HS-27A (cell line): ENCODE measurements at regions not wholly inside any gene's neighbourhood (a gene's known extent, or its start where the extent isn't known, plus 50 kb on each side); places are given as distances from the start of the nearest gene placed in this dataset.

ENCODE experiments used
- DNase-seq: peaks from one replicate; pipeline ENCODE4 v3.0.0-alpha.2; 2012; ENCODE audit warnings: low read depth, missing footprints

DNA sequence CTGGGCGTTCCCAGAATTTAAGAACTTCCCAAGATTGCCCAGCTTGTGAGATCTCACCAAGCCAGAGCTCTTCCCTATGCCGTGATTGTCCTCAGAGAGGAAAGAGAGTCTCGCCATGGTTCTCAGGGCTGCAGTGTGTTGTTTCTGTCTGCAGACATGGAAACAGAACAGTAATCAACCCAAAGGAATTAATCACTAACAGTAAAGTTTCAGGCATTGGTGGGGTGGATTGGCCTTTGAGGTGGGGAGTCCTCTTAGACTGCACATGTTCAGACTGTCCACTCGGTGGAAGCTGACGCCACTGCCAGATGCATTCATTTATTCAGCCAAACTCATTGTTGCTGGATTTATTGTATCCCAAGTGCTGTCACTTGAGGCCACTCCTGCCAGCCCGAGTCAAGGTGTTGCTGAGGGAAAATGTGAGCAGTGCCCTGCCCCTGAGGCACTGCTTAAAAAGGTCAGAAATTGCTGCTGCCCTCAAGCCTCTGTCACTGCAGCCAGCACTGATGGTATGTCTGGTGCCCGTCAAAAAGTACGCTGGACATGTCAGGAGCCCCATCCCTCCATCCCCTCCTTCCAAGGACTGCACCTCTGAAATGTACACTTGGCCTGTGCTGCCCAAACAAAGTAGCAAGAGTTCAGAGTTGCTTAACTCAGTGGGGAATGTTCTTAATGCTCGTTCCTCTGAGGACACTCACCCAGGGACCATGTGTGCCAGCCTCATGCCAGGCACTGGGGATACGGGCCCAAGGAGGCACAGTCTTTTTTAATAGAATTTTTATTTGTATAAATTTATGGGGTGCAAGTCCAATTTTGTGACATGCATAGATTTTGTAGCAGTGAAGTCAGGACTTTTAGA, 201.0 kb downstream of the GLI2 start:
- DNase-seq = no peak

GRCh38 chr2:120937686-120938044, 202.0 kb downstream of the GLI2 start:
- DNase-seq = no peak

DNA sequence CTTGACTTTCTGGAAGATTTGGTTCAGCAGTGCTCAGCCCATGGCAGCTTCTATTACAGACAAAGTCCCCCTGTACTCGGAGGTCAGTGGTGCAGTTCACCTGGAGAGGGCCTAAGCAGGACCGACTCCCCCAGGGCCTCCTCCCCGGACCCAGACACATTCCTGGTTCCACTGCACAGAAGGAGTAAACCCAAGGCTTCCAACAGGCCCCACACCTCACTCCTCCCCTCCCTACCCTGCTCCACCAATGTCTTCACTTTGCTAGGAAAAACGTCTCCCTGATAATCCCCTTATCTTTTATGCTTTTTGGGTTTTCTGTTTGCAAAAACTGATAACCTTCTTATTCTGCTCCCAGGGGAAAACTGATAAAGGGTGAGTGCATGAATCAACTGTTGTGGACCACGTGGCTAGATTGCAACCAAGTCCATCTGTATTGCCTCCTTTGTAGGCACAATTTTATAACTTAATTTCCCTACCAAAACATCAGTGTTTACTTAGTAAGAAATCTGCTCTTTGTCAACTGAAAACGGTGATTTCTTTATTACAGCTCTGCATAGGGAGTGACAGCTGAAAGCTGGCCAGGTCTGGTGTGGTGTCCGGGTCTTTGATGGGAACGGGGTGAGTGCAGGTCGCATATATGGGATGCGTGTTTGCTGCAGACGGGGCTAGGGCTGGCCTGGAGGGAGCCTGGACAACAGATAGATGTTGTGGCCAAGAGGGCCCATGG, 202.5 kb downstream of the GLI2 start:
- DNase-seq = no peak

GRCh38 chr2:120939595-120940318, 204.1 kb downstream of the GLI2 start:
- no peak for DNase-seq

DNA sequence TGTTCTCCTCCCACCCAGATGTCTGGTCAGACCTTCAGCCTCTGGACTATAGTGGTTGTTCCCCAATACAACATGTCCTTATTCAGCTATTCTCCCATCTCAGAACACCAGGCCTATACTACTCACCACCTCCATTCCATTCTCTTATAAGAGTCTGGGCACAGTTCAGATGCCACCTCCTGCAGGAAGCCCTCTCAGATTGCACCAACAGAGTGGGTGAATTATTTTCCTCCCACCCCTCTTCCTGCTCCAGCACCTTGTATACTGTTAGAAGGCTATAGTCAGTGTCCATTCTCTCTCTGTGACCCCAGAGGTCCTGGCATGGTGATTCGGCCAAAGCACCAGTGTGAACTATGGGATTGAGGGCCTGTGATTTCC, 204.6 kb downstream of the GLI2 start:
- DNase-seq = no peak

DNA sequence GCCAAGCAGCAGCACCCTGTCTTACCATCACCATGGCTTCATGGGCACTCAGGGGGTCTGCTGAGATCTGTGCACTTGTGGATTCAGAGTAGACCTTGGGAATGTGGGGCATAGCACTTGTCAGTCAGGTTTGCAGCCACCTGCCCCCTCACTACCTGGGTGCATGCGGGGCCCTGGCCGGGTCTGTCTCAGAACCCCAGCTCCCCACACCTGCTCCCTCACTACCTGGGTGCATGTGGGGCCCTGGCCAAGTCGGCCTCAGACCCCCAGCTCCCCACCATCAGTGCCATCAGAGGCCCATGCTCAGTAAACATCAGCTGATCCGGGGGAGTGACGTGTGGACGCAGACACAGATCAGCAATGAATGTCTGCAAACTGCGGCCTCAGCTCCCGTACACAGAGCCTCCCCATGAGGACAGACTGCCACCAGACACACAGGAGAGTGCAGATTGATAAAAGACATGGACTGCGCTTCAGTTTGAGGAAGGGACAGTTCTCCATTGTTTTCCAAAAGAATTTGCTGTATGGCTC, 205.1 kb downstream of the GLI2 start:
- no peak for DNase-seq

DNA sequence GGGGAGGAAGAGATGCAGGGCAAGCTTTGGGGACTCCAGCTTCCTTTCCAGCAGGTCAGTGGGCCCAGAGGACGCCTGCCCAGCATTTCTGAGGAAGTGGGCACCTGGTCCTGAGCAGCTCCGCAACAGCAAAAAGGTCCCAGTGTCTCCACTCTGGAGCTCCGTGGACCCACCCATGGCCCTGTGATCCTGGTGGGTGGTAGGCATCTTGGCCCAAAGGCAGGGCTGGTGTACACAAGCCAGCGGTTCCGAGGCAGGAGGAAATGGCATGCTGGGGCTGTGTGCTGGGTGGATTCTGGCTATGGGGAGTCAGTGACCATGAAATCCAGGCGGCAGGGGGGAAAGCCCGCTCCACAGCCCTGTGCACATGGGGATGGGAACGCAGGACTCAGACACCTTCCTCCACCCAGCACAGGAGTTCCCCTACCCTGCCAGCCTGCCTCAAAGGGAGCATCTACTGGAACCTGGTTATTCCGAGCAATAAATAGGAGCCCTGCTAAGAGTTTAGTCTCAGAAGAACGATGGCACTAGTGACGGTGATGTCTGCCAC, 206.0 kb downstream of the GLI2 start:
- no peak for DNase-seq

GRCh38 chr2:120942658-120943057, 207.0 kb downstream of the GLI2 start:
- DNase-seq = no peak

DNA sequence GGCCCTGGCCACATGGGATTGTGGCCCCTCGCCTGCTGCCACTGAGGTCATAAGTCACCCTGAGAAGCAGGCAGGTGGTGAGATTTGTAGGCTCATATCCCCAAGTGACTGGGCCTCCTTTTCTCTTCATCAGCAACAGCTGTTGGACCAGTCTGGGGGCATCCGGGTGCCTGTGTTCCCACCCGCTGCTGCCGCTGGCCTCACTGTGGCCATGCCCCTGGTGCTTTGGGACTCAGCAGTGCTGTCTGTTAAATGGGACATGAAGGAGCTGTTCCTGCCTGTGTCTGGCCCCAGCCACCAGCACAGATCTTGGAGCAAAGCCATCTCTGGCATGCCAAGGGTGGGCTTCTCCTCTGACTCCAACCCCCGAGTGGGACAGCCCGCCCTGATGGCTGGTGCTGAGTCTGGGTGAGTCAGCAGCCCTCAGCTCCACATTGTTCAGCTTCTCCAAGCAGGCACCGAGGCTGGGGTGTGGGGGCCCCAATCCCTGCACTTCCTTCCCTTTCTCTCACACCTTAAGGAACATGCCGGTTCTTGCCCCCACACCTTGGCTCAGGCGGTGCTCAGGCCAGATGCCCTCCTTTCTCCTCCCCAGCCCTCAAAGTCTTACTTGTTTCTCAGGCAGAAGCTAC, 207.9 kb downstream of the GLI2 start:
- no peak for DNase-seq

- no peak for DNase-seq
Measured at GRCh38 chr2:120944575-120944974, 208.9 kb downstream of the GLI2 start.

DNA sequence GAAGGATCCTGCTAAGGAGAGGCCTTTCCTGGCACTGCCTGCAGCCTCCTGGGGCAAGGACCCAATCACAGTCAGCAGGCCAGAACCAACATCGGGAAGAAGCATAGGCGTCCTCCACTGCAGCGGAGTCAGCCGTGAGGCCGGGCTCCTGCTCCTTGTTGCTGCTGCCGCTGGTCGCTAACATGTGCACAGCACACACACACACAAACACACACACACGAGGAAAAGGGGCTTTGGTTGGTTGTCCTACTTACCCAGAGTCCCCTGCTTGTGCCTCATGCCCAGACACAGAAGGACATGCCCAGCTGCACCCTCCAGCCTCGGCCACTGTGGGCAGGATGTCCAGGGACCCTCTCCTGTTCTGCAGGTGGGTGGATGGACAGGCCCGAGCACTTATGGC, 209.4 kb downstream of the GLI2 start:
- DNase-seq = no peak

- no peak for DNase-seq
Measured at GRCh38 chr2:120945832-120946499, 210.3 kb downstream of the GLI2 start.

DNA sequence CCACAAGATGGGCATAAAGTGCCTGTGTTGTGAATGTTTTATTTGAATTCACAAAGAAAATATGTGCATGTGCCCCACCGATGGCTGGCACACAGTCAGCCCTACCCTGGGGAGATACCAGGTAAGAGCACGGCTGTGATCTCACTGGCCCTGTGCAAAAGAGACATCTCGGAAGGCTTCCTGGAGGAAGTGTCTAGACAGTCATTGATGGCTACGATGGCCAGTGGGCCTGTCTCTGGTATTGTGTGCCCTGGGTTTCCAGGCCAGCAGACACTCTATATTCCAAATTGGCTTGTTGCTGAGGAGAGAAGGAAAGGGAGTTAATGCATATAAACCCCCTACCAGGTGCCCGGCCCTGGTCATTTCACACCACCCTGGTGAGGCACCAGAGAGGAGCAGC, 211.7 kb downstream of the GLI2 start:
- no peak for DNase-seq

DNA sequence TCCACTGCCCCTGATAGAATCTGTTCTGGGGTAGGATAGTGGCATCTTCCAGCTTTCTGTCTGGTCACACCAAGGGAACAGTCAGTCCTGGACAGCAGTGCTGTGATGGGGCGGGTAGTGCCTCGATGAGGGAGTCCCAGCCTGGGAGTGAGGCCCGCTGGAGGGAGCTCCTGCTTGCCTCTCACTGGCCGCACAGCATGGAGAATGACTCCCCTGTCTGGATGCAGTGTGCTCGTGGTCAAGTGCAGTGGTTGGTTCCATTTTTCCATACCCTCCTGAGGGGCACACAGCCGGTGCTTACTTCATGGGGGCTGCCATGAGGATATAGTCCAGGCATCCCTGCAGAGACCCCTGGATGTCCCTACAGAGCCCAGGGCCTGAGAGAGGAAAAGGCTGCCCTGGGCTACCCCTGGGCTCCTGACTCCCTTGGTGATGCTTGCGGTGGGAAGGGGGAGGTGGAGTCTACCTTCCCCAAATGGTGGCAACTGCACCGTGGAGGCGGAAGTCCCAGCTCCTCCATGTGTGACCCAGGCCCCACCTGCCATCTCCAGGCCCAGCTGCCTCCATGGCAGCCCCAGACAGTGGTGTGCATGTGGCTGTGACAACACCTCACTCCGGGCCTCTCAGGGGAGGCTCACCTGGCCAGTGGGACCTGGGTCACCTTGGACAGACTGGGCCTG, 212.5 kb downstream of the GLI2 start:
- DNase-seq = no peak

- no peak for DNase-seq
Measured at GRCh38 chr2:120948662-120949011, 213.0 kb downstream of the GLI2 start.

- no peak for DNase-seq
Measured at GRCh38 chr2:120949027-120949956, 213.6 kb downstream of the GLI2 start.

DNA sequence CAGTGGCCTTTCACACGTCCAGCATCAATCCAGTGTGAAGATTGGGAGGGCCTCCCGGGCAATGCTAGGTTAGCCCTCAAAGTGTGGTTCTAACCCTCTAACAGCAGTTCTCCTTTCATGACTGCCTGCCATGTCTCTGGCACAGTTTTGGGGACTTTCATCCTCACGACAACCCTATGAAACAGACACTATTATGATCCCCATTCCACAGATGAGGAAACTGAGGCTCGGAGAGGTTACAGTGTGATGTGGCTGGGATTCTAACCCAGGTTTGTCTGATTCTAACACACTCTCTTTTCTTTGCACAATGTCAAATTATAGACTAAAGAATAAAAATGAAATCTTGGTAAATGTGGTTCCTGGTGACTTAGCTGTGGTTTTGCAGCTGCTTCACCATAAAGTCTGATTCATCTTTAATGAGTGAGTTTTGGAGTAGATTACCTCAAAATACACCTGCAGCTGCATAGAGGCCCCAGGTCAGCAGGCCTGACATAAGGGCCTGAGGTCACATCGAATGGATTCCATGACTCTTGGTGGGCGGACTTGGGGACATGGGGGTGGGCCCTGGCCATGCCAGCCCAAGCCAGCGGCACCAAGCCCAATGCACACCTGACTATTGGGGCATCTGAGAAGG, 214.4 kb downstream of the GLI2 start:
- DNase-seq = no peak

- no peak for DNase-seq
Measured at GRCh38 chr2:120951693-120952092, 216.0 kb downstream of the GLI2 start.

- no peak for DNase-seq
Measured at GRCh38 chr2:120952318-120952717, 216.7 kb downstream of the GLI2 start.
